H1 (cell line): ENCODE measurements at regions not wholly inside any gene's neighbourhood (a gene's known extent, or its start where the extent isn't known, plus 50 kb on each side); places are given as distances from the start of the nearest gene placed in this dataset.

Experiments used
- CTCF ChIA-PET: fragments of 300-600 bp; sonication (Branson Sonifier 250); formaldehyde crosslinking; loops from one replicate; lab custom pipeline; 2021; ENCODE audit not compliant: partially characterized antibody; lab: Charles Lee
- POLR2A ChIA-PET: fragments of 300-600 bp; sonication (Branson Sonifier 250); formaldehyde crosslinking; loops from one replicate; lab custom pipeline; 2021; ENCODE audit warnings: inconsistent platforms; ENCODE audit not compliant: partially characterized antibody; lab: Charles Lee
- DNase-seq, 2 experiments: peaks; one replicate each; pipeline versions ENCODE4 v3.0.0 to v3.0.0-alpha.2; 2010 to 2022; ENCODE audit warnings: low spot score in 2 of 2, low read depth in 1 of 2, mixed read lengths in 1 of 2
- FAIRE-seq: peaks from 2 replicates; lab custom pipeline; 2011; peaks lifted over from hg19 to GRCh38; lab: Jason Lieb, UNC
- H2AFZ ChIP-seq: 2 replicates; pipeline ENCODE4 v1.8.1; 2012; ENCODE audit warnings: low read length, inconsistent platforms
- H2AK5ac ChIP-seq: 2 replicates; pipeline ENCODE4 v1.6.1; 2013; ENCODE audit warnings: low read depth, low read length
- H2BK120ac ChIP-seq: replicated peaks from 2 replicates; pipeline ENCODE3; 2013; ENCODE audit warnings: low read depth, low read length, inconsistent platforms
- H2BK12ac ChIP-seq: 2 replicates; pipeline ENCODE4 v1.6.1; 2013; ENCODE audit warnings: low read depth, low read length
- H2BK15ac ChIP-seq: 2 replicates; pipeline ENCODE4 v1.6.1; 2013; ENCODE audit warnings: low read length
- H2BK20ac ChIP-seq: 2 replicates; pipeline ENCODE4 v1.6.1; 2013; ENCODE audit warnings: low read length
- H2BK5ac ChIP-seq: 2 replicates; pipeline ENCODE4 v1.6.1; 2013; ENCODE audit warnings: low read depth, low read length
- H3K14ac ChIP-seq: 2 replicates; pipeline ENCODE4 v1.6.1; 2013; ENCODE audit warnings: inconsistent platforms; ENCODE audit not compliant: insufficient read length
- H3K18ac ChIP-seq: 2 replicates; pipeline ENCODE4 v1.6.1; 2013; ENCODE audit warnings: low read length; ENCODE audit errors: extremely low read depth
- H3K23ac ChIP-seq: 2 replicates; pipeline ENCODE4 v1.6.1; 2013; ENCODE audit warnings: inconsistent platforms; ENCODE audit not compliant: insufficient read length
- H3K23me2 ChIP-seq: 2 replicates; pipeline ENCODE4 v1.6.1; 2013; ENCODE audit warnings: low read depth, low read length
- H3K27ac ChIP-seq: 2 replicates; pipeline ENCODE4 v1.6.1; 2011; ENCODE audit warnings: low read depth, low read length, inconsistent platforms
- H3K27me3 ChIP-seq, 4 experiments: replicated peaks in 1 of 4; 1 replicate in 1 of 4; 2 replicates in 3 of 4; pipeline versions ENCODE4 v1.6.1 to v1.8.1; 2011 to 2013; ENCODE audit warnings: low read length in 3 of 4, mild to moderate bottlenecking in 3 of 4, inconsistent platforms in 2 of 4, mixed read lengths in 2 of 4, moderate library complexity in 1 of 4; ENCODE audit not compliant: control insufficient read depth in 3 of 4, insufficient read depth in 3 of 4; ENCODE audit errors: extremely low read depth in 1 of 4
- H3K36me3 ChIP-seq, 4 experiments: 2 replicates each; pipeline versions ENCODE4 v1.6.1 to v1.8.1; 2011 to 2013; ENCODE audit warnings: mild to moderate bottlenecking in 4 of 4, low read length in 3 of 4, moderate library complexity in 2 of 4, control low read depth in 1 of 4, inconsistent platforms in 1 of 4; ENCODE audit not compliant: insufficient read depth in 4 of 4, control insufficient read depth in 2 of 4
- H3K4ac ChIP-seq: replicated peaks from 2 replicates; pipeline ENCODE3; 2013; ENCODE audit warnings: low read length, low read depth, mixed read lengths, inconsistent platforms; ENCODE audit not compliant: insufficient read length
- H3K4me1 ChIP-seq, 4 experiments: replicated peaks in 1 of 4; 1 replicate in 1 of 4; 2 replicates in 3 of 4; pipeline versions ENCODE4 v1.6.1 to v1.8.1; 2011 to 2013; ENCODE audit warnings: low read length in 3 of 4, inconsistent platforms in 2 of 4, mixed read lengths in 1 of 4; ENCODE audit not compliant: insufficient read depth in 4 of 4, control insufficient read depth in 3 of 4
- H3K4me2 ChIP-seq, 2 experiments: 2 replicates each; pipeline versions ENCODE4 v1.6.1 to v1.8.1; 2011 to 2013; ENCODE audit warnings: low read depth in 2 of 2, low read length in 2 of 2, control low read depth in 1 of 2, inconsistent platforms in 1 of 2, mild to moderate bottlenecking in 1 of 2; ENCODE audit not compliant: insufficient read depth in 1 of 2
- H3K4me3 ChIP-seq, 4 experiments: fragments of 200-600, 300-600 bp in 1 of 4; sonication (generic), shearing (Covaris generic), sonication (Bioruptor Twin) in 1 of 4; 2 replicates each; pipeline versions ENCODE4 v1.5.1 to v1.8.1; 2011 to 2016; ENCODE audit warnings: low read length in 4 of 4, low read depth in 3 of 4, control low read depth in 2 of 4, inconsistent platforms in 2 of 4, mild to moderate bottlenecking in 2 of 4, mixed read lengths in 1 of 4, moderate library complexity in 1 of 4; ENCODE audit not compliant: insufficient read depth in 2 of 4; ENCODE audit errors: extremely low read depth in 1 of 4
- H3K56ac ChIP-seq: replicated peaks from 2 replicates; pipeline ENCODE3; 2013; ENCODE audit warnings: low read depth, mild to moderate bottlenecking, mixed read lengths, low read length, inconsistent platforms; ENCODE audit not compliant: insufficient read length
- H3K79me1 ChIP-seq: 2 replicates; pipeline ENCODE4 v1.6.1; 2013; ENCODE audit warnings: low read depth, low read length, control low read depth
- H3K79me2 ChIP-seq, 2 experiments: 2 replicates each; pipeline versions ENCODE4 v1.6.1 to v1.8.1; 2012 to 2013; ENCODE audit warnings: low read length in 2 of 2, mild to moderate bottlenecking in 2 of 2, inconsistent platforms in 1 of 2; ENCODE audit not compliant: insufficient read depth in 2 of 2, control insufficient read depth in 1 of 2
- H3K9ac ChIP-seq, 4 experiments: replicated peaks in 1 of 4; 1 replicate in 1 of 4; 2 replicates in 3 of 4; pipeline versions ENCODE4 v1.6.1 to v1.8.1; 2011 to 2013; ENCODE audit warnings: low read depth in 3 of 4, low read length in 3 of 4, control low read depth in 2 of 4, mild to moderate bottlenecking in 2 of 4, moderate library complexity in 2 of 4, inconsistent platforms in 1 of 4; ENCODE audit errors: extremely low read depth in 1 of 4
- H3K9me3 ChIP-seq, 2 experiments: 2 replicates each; pipeline versions ENCODE4 v1.6.1 to v1.8.1; 2012 to 2013; ENCODE audit warnings: mild to moderate bottlenecking in 2 of 2, moderate library complexity in 2 of 2, control low read depth in 1 of 2, inconsistent platforms in 1 of 2, low read depth in 1 of 2, low read length in 1 of 2, mixed read lengths in 1 of 2; ENCODE audit not compliant: insufficient read depth in 2 of 2
- H4K20me1 ChIP-seq, 2 experiments: replicated peaks in 1 of 2; 2 replicates each; pipeline versions ENCODE3 to v1.8.1; 2011 to 2013; ENCODE audit warnings: inconsistent platforms in 2 of 2, low read length in 2 of 2, mild to moderate bottlenecking in 1 of 2; ENCODE audit not compliant: insufficient read depth in 2 of 2, control insufficient read depth in 1 of 2
- H4K5ac ChIP-seq: 2 replicates; pipeline ENCODE4 v1.6.1; 2013; ENCODE audit warnings: low read length, low read depth, mixed read lengths, inconsistent platforms; ENCODE audit not compliant: insufficient read length
- H4K8ac ChIP-seq: 2 replicates; pipeline ENCODE4 v1.8.0; 2013; ENCODE audit warnings: mild to moderate bottlenecking, moderate library complexity, low read length, inconsistent platforms; ENCODE audit not compliant: insufficient read depth; ENCODE audit errors: extremely low read depth
- H4K91ac ChIP-seq: replicated peaks from 2 replicates; pipeline ENCODE3; 2013; ENCODE audit warnings: low read length, mixed read lengths, inconsistent platforms; ENCODE audit not compliant: insufficient read length
- ATF2 ChIP-seq: IDR thresholded peaks from 2 replicates; pipeline ENCODE4 v1.6.1; 2012; ENCODE audit warnings: low read length, inconsistent platforms
- BRCA1 ChIP-seq: IDR thresholded peaks from 2 replicates; pipeline ENCODE4 v1.6.1; 2012; ENCODE audit warnings: low read depth, low read length, improper control_type of control experiment
- SP4 ChIP-seq: IDR thresholded peaks from 2 replicates; pipeline ENCODE4 v1.6.1; 2012; ENCODE audit warnings: low read length, inconsistent platforms
- SUZ12 ChIP-seq: fragments of 200-600 bp; sonication (generic); IDR thresholded peaks from 2 replicates; pipeline ENCODE4 v1.6.1; 2012; ENCODE audit warnings: mild to moderate bottlenecking, inconsistent platforms, low read length, moderate library complexity, mixed read lengths

DNA sequence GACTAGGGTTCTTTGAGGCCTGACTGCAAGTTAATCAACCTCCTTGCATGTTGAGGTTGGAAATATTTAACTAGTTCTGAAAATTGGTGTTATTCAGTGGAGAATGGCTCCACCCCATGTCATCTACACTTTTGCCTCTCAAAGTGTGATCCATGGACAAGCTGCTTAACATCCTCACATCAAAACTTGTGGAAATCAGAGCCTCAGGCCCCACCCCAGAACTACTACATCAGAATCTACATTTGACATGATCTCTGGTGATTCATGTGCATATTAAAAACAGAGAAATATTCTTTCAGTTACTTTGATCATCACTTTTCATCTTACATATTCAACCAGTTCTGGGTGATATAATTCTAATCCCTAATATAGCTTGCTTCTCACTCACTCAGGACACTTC, 632.9 kb downstream of the ARL4A start:
- Histone ChIP-seq H3K4me2 (no peak overlapping the region), H3K27me3 (no peaks in the 10 kb centered on the region), H2BK20ac (no peak overlapping the region), H3K23me2 (no peaks in the 10 kb centered on the region), H3K18ac (no peak overlapping the region), H4K20me1 (no peaks in the 10 kb centered on the region), H2BK12ac (no peak overlapping the region), H3K4me3 (no peak overlapping the region), H3K9ac (no peak overlapping the region), H4K8ac (no peak overlapping the region), H3K9me3 (no peaks in the 10 kb centered on the region), H3K79me1 (no peaks in the 10 kb centered on the region), H2AK5ac (no peak overlapping the region), H3K4ac (no peak overlapping the region), H2BK120ac (no peak overlapping the region), H2BK15ac (no peak overlapping the region), H3K36me3 (no peaks in the 10 kb centered on the region), H3K4me1 (0 out of 7 replicates have a peak, but pooled peaks cover 0 to 3% (median 0%) of the 10 kb centered on the region in 4 experiments), H3K79me2 (no peaks in the 10 kb centered on the region), H2BK5ac (no peak overlapping the region), H3K23ac (no peak overlapping the region), H3K27ac (no peak overlapping the region), H4K5ac (no peak overlapping the region), H3K56ac (no peak overlapping the region), H2AFZ (no peak overlapping the region), H4K91ac (no peak overlapping the region), H3K14ac (no peak overlapping the region)
- CTCF ChIA-PET, result no interaction called here
- POLR2A ChIA-PET, result no interaction called here
- TF ChIP-seq BRCA1 (no peak), SP4 (no peak), ATF2 (no peak), SUZ12 (no peak)
- FAIRE-seq (no peak), DNase-seq (no peak)
